Caco-2 (cell line): ENCODE measurements at regions not wholly inside any gene's neighbourhood (a gene's known extent, or its start where the extent isn't known, plus 50 kb on each side); places are given as distances from the start of the nearest gene placed in this dataset.

Experiments
- BruUV-seq: library from RNA; stranded (reverse); fragments of 400-500 nt; replicated peaks from 2 replicates; lab custom pipeline; 2021; lab: Mats Ljungman, UMichigan
- CTCF ChIA-PET: fragments of 300-600 bp; sonication (Branson Sonifier 250); formaldehyde crosslinking; loops from one replicate; lab custom pipeline; 2022; ENCODE audit warnings: antibody characterized with exemption; lab: Charles Lee
- POLR2A ChIA-PET: fragments of 300-600 bp; sonication (Branson Sonifier 250); formaldehyde crosslinking; loops from one replicate; lab custom pipeline; 2022; ENCODE audit warnings: antibody characterized with exemption; lab: Charles Lee
- DNase-seq, 2 experiments: peaks; one replicate each; pipeline versions ENCODE4 v3.0.0 to v3.0.0-alpha.2; 2020 to 2022
- H3K27me3 ChIP-seq: replicated peaks from 2 replicates; pipeline ENCODE4 v1.6.0; 2011; ENCODE audit warnings: low read length; ENCODE audit not compliant: control insufficient read depth, insufficient read depth
- H3K36me3 ChIP-seq: 2 replicates; pipeline ENCODE4 v1.5.1; 2011; ENCODE audit warnings: low read length; ENCODE audit not compliant: control insufficient read depth, insufficient read depth
- H3K4me1 ChIP-seq: fragments of 250-450 bp; sonication (Bioruptor Pico); 2 replicates; pipeline ENCODE4 v1.5.1; 2020; ENCODE audit warnings: mild to moderate bottlenecking
- H3K4me3 ChIP-seq: 2 replicates; pipeline ENCODE4 v1.5.1; 2011; ENCODE audit warnings: low read depth, mild to moderate bottlenecking, control low read depth, low read length
- H3K9me3 ChIP-seq: fragments of 250-450 bp; sonication (Bioruptor Pico); 2 replicates; pipeline ENCODE4 v1.5.1; 2020; ENCODE audit warnings: mild to moderate bottlenecking, moderate library complexity
- H3K27ac Mint-ChIP-seq: one replicate; pipeline ENCODE4 v1.8.0; 2022; ENCODE audit warnings: mixed read lengths; ENCODE audit not compliant: unreplicated experiment
- H3K27me3 Mint-ChIP-seq: one replicate; pipeline ENCODE4 v1.8.0; 2022; ENCODE audit warnings: mixed read lengths; ENCODE audit not compliant: insufficient read depth, unreplicated experiment
- H3K36me3 Mint-ChIP-seq: one replicate; pipeline ENCODE4 v1.8.0; 2022; ENCODE audit warnings: mild to moderate bottlenecking, mixed read lengths; ENCODE audit not compliant: insufficient read depth, unreplicated experiment
- H3K4me1 Mint-ChIP-seq: one replicate; pipeline ENCODE4 v1.8.0; 2022; ENCODE audit warnings: low read depth, mixed read lengths; ENCODE audit not compliant: unreplicated experiment
- H3K4me3 Mint-ChIP-seq: one replicate; pipeline ENCODE4 v1.8.0; 2022; ENCODE audit warnings: mild to moderate bottlenecking, moderate library complexity, mixed read lengths; ENCODE audit not compliant: unreplicated experiment
- H3K9me3 Mint-ChIP-seq: one replicate; pipeline ENCODE4 v1.8.0; 2022; ENCODE audit warnings: mixed read lengths; ENCODE audit not compliant: unreplicated experiment
- CTCF ChIP-seq, 2 experiments: fragments of 200-600 bp in 1 of 2; IDR thresholded peaks; 1 replicate in 1 of 2; 2 replicates in 1 of 2; pipeline versions ENCODE4 v1.5.1 to v1.8.0; 2011 to 2022; ENCODE audit warnings: antibody characterized with exemption in 1 of 2, control low read depth in 1 of 2, inconsistent platforms in 1 of 2, low read depth in 1 of 2, low read length in 1 of 2, mild to moderate bottlenecking in 1 of 2, moderate library complexity in 1 of 2; ENCODE audit not compliant: insufficient read depth in 1 of 2, severe bottlenecking in 1 of 2, unreplicated experiment in 1 of 2
- intact Hi-C: fragments of 100-400 bp; cut with micrococcal nuclease; formaldehyde crosslinking; loops from one replicate; pipeline ENCODE4 v1.10.0; 2022; ENCODE audit not compliant: unreplicated experiment

GRCh38 chr5:89721353-89721752 is 688.2 kb downstream of the CETN3 start:
- no peak for TF ChIP-seq CTCF (IDR thresholded peaks at IDR 0.05; ENCODE audit: insufficient read depth in 1 of 2, low read depth in 1 of 2, low read length in 1 of 2, severe bottlenecking in 1 of 2, unreplicated experiment in 1 of 2)
- Histone ChIP-seq H3K36me3 (no peaks in the 10 kb centered on the region), H3K4me1 (no peaks in the 10 kb centered on the region), H3K4me3 (no peak overlapping the region), H3K27me3 (no peaks in the 10 kb centered on the region), H3K9me3 (no peaks in the 10 kb centered on the region)
- Mint-ChIP-seq H3K4me1 (no peaks in the 10 kb centered on the region), H3K27me3 (peaks cover 3% of the 10 kb centered on the region), H3K9me3 (no peaks in the 10 kb centered on the region), H3K36me3 (no peaks in the 10 kb centered on the region), H3K4me3 (no peak overlapping the region), H3K27ac (no peak overlapping the region)
- ChIA-PET POLR2A (no interaction called here), CTCF (no interaction called here)
- no TSS peak for BruUV-seq
- no peak for DNase-seq
- intact Hi-C loops: no loop called here

GRCh38 chr5:89712134-89712700 is 697.3 kb downstream of the CETN3 start:
- BruUV-seq: no TSS peak
- Mint-ChIP-seq H3K27ac (no peak overlapping the region), H3K4me3 (no peak overlapping the region), H3K9me3 (no peaks in the 10 kb centered on the region), H3K27me3 (peaks cover 2% of the 10 kb centered on the region), H3K36me3 (no peaks in the 10 kb centered on the region), H3K4me1 (no peaks in the 10 kb centered on the region)
- Histone ChIP-seq H3K9me3 (no peaks in the 10 kb centered on the region), H3K27me3 (no peaks in the 10 kb centered on the region), H3K4me3 (no peak overlapping the region), H3K36me3 (no peaks in the 10 kb centered on the region), H3K4me1 (no peaks in the 10 kb centered on the region)
- intact Hi-C loops: no loop called here
- POLR2A ChIA-PET: no interaction called here
- TF ChIP-seq CTCF (IDR thresholded peaks at IDR 0.05; ENCODE audit: insufficient read depth in 1 of 2, low read depth in 1 of 2, low read length in 1 of 2, severe bottlenecking in 1 of 2, unreplicated experiment in 1 of 2): no peak
- CTCF ChIA-PET: no interaction called here
- no peak for DNase-seq

- H3K9me3 Mint-ChIP-seq: no peaks in the 10 kb centered on the region
- no peaks in the 10 kb centered on the region for H3K36me3 ChIP-seq
- CTCF ChIA-PET: no interaction called here
- intact Hi-C loops: no loop called here
- H3K4me3 Mint-ChIP-seq: no peak overlapping the region
- no peaks in the 10 kb centered on the region for H3K4me1 ChIP-seq
- no peak overlapping the region for H3K4me3 ChIP-seq
- H3K27ac Mint-ChIP-seq: no peak overlapping the region
- no peak for TF ChIP-seq CTCF (IDR thresholded peaks at IDR 0.05; ENCODE audit: insufficient read depth in 1 of 2, low read depth in 1 of 2, low read length in 1 of 2, severe bottlenecking in 1 of 2, unreplicated experiment in 1 of 2)
- no peaks in the 10 kb centered on the region for H3K4me1 Mint-ChIP-seq
- no peaks in the 10 kb centered on the region for H3K36me3 Mint-ChIP-seq
- POLR2A ChIA-PET: no interaction called here
- DNase-seq: no peak
- H3K27me3 ChIP-seq: no peaks in the 10 kb centered on the region
- peaks cover 2% of the 10 kb centered on the region for H3K27me3 Mint-ChIP-seq
- no TSS peak for BruUV-seq
- no peaks in the 10 kb centered on the region for H3K9me3 ChIP-seq
Observed at GRCh38 chr5:89711526-89711925, 698.0 kb downstream of the CETN3 start.
